IPS-20b (cell line): ENCODE measurements at regions not wholly inside any gene's neighbourhood (a gene's known extent, or its start where the extent isn't known, plus 50 kb on each side); places are given as distances from the start of the nearest gene placed in this dataset.

ENCODE experiments used
- H3K27ac ChIP-seq: one replicate; pipeline ENCODE4 v1.5.1; 2013; ENCODE audit warnings: low read length
- H3K27me3 ChIP-seq: 2 replicates; pipeline ENCODE4 v1.6.1; 2013; ENCODE audit warnings: mild to moderate bottlenecking, low read length, inconsistent platforms; ENCODE audit not compliant: insufficient read depth
- H3K36me3 ChIP-seq: 2 replicates; pipeline ENCODE4 v1.6.1; 2013; ENCODE audit warnings: low read depth, mild to moderate bottlenecking, inconsistent platforms, low read length, moderate library complexity; ENCODE audit not compliant: insufficient read depth
- H3K4me1 ChIP-seq: 2 replicates; pipeline ENCODE4 v1.6.1; 2013; ENCODE audit warnings: mild to moderate bottlenecking, control low read depth, inconsistent platforms, low read length, moderate library complexity; ENCODE audit not compliant: insufficient read depth
- H3K4me3 ChIP-seq: 2 replicates; pipeline ENCODE4 v1.5.1; 2013; ENCODE audit warnings: mild to moderate bottlenecking, low read length, inconsistent platforms
- H3K9ac ChIP-seq: 2 replicates; pipeline ENCODE4 v1.6.1; 2013; ENCODE audit warnings: low read depth, mild to moderate bottlenecking, inconsistent platforms, low read length, moderate library complexity
- H3K9me3 ChIP-seq: 2 replicates; pipeline ENCODE4 v1.6.1; 2013; ENCODE audit warnings: mild to moderate bottlenecking, low read depth, low read length, inconsistent platforms; ENCODE audit not compliant: insufficient read depth

GRCh38 chr3:66165660-66166059, 55.1 kb upstream of the SLC25A26 start:
- H3K9ac ChIP-seq: no peak overlapping the region
- no peaks in the 10 kb centered on the region for H3K36me3 ChIP-seq
- H3K4me3 ChIP-seq: no peak overlapping the region
- H3K4me1 ChIP-seq: no peaks in the 10 kb centered on the region
- H3K27me3 ChIP-seq: no peaks in the 10 kb centered on the region
- H3K27ac ChIP-seq: no peak overlapping the region
- H3K9me3 ChIP-seq: no peaks in the 10 kb centered on the region

- Histone ChIP-seq H3K36me3 (no peaks in the 10 kb centered on the region), H3K9me3 (no peaks in the 10 kb centered on the region), H3K4me3 (no peak overlapping the region), H3K4me1 (no peaks in the 10 kb centered on the region), H3K27ac (no peak overlapping the region), H3K9ac (no peak overlapping the region), H3K27me3 (no peaks in the 10 kb centered on the region)
Measured at GRCh38 chr3:66164155-66164554, 56.6 kb upstream of the SLC25A26 start.

- H3K9me3 ChIP-seq: no peaks in the 10 kb centered on the region
- no peak overlapping the region for H3K27ac ChIP-seq
- H3K9ac ChIP-seq: no peak overlapping the region
- H3K27me3 ChIP-seq: no peaks in the 10 kb centered on the region
- no peaks in the 10 kb centered on the region for H3K4me1 ChIP-seq
- no peak overlapping the region for H3K4me3 ChIP-seq
- H3K36me3 ChIP-seq: no peaks in the 10 kb centered on the region
Measured at GRCh38 chr3:66163222-66163621, 57.6 kb upstream of the SLC25A26 start.

GRCh38 chr3:66162766-66163165, 58.0 kb upstream of the SLC25A26 start:
- no peaks in the 10 kb centered on the region for H3K9me3 ChIP-seq
- no peak overlapping the region for H3K4me3 ChIP-seq
- H3K9ac ChIP-seq: no peak overlapping the region
- no peaks in the 10 kb centered on the region for H3K27me3 ChIP-seq
- H3K4me1 ChIP-seq: no peaks in the 10 kb centered on the region
- H3K27ac ChIP-seq: no peak overlapping the region
- H3K36me3 ChIP-seq: no peaks in the 10 kb centered on the region

GRCh38 chr3:66158933-66159683, 61.7 kb upstream of the SLC25A26 start:
- H3K36me3 ChIP-seq: no peaks in the 10 kb centered on the region
- H3K9ac ChIP-seq: no peak overlapping the region
- H3K27me3 ChIP-seq: no peaks in the 10 kb centered on the region
- H3K4me3 ChIP-seq: no peak overlapping the region
- H3K4me1 ChIP-seq: no peaks in the 10 kb centered on the region
- H3K27ac ChIP-seq: no peak overlapping the region
- H3K9me3 ChIP-seq: no peaks in the 10 kb centered on the region

GRCh38 chr3:66154444-66154861, 66.3 kb upstream of the SLC25A26 start:
- H3K36me3 ChIP-seq: no peaks in the 10 kb centered on the region
- H3K27ac ChIP-seq: no peak overlapping the region
- no peaks in the 10 kb centered on the region for H3K27me3 ChIP-seq
- no peaks in the 10 kb centered on the region for H3K9me3 ChIP-seq
- no peak overlapping the region for H3K9ac ChIP-seq
- H3K4me3 ChIP-seq: no peak overlapping the region
- H3K4me1 ChIP-seq: 0 out of 2 replicates have a peak, but pooled peaks cover 4% of the 10 kb centered on the region

- Histone ChIP-seq H3K27me3 (no peaks in the 10 kb centered on the region), H3K36me3 (no peaks in the 10 kb centered on the region), H3K9ac (no peak overlapping the region; the same call in 1 of the 2 replicates), H3K4me3 (no peak overlapping the region), H3K27ac (no peak overlapping the region), H3K4me1 (0 out of 2 replicates have a peak, but pooled peaks cover 4% of the 10 kb centered on the region), H3K9me3 (no peaks in the 10 kb centered on the region)
Measured at GRCh38 chr3:66153481-66154443, 67.0 kb upstream of the SLC25A26 start.

GRCh38 chr3:66152336-66152735, 68.5 kb upstream of the SLC25A26 start:
- no peaks in the 10 kb centered on the region for H3K27me3 ChIP-seq
- no peak overlapping the region for H3K9ac ChIP-seq
- H3K4me1 ChIP-seq: 0 out of 2 replicates have a peak, but pooled peaks cover 4% of the 10 kb centered on the region
- H3K36me3 ChIP-seq: no peaks in the 10 kb centered on the region
- H3K4me3 ChIP-seq: no peak overlapping the region
- H3K27ac ChIP-seq: no peak overlapping the region
- no peaks in the 10 kb centered on the region for H3K9me3 ChIP-seq

GRCh38 chr3:66150977-66151376, 69.8 kb upstream of the SLC25A26 start:
- Histone ChIP-seq H3K9me3 (no peaks in the 10 kb centered on the region), H3K27me3 (no peaks in the 10 kb centered on the region), H3K27ac (no peak overlapping the region), H3K4me3 (no peak overlapping the region), H3K4me1 (0 out of 2 replicates have a peak, but pooled peaks cover 4% of the 10 kb centered on the region), H3K36me3 (no peaks in the 10 kb centered on the region), H3K9ac (no peak overlapping the region)

- Histone ChIP-seq H3K27me3 (no peaks in the 10 kb centered on the region), H3K4me1 (0 out of 2 replicates have a peak, but pooled peaks cover 4% of the 10 kb centered on the region), H3K4me3 (no peak overlapping the region), H3K27ac (no peak overlapping the region), H3K9ac (no peak overlapping the region), H3K9me3 (no peaks in the 10 kb centered on the region), H3K36me3 (no peaks in the 10 kb centered on the region)
Measured at GRCh38 chr3:66149269-66149668, 71.5 kb upstream of the SLC25A26 start.

GRCh38 chr3:66145408-66145733, 75.4 kb upstream of the SLC25A26 start:
- Histone ChIP-seq H3K9me3 (no peaks in the 10 kb centered on the region), H3K36me3 (no peaks in the 10 kb centered on the region), H3K4me1 (no peaks in the 10 kb centered on the region), H3K27ac (no peak overlapping the region), H3K27me3 (no peaks in the 10 kb centered on the region), H3K4me3 (no peak overlapping the region), H3K9ac (no peak overlapping the region)
